ENCODE measurements at regions not wholly inside any gene's neighbourhood (a gene's known extent, or its start where the extent isn't known, plus 50 kb on each side); places are given as distances from the start of the nearest gene placed in this dataset.

- no peak for FAIRE-seq
- Histone ChIP-seq H3K9me3 (ENCODE audit: insufficient read depth in 2 of 2, low read depth in 1 of 2, low read length in 1 of 2) (no peaks in the 10 kb centered on the region), H3K56ac (replicated peaks; ENCODE audit: insufficient read length, low read depth, low read length) (no peak overlapping the region), H3K79me1 (ENCODE audit: low read depth, low read length) (no peaks in the 10 kb centered on the region), H4K8ac (ENCODE audit: extremely low read depth, insufficient read depth, low read length) (no peak overlapping the region), H2BK120ac (replicated peaks; ENCODE audit: low read depth, low read length) (no peak overlapping the region), H3K9ac (replicated peaks in 1 of 4; ENCODE audit: extremely low read depth in 1 of 4, low read depth in 3 of 4, low read length in 3 of 4) (no peak overlapping the region), H3K14ac (ENCODE audit: insufficient read length) (no peak overlapping the region), H3K4me3 (ENCODE audit: extremely low read depth in 1 of 4, insufficient read depth in 2 of 4, low read depth in 3 of 4, low read length in 4 of 4) (no peak overlapping the region), H3K4me1 (replicated peaks in 1 of 4; ENCODE audit: control insufficient read depth in 3 of 4, insufficient read depth in 4 of 4, low read length in 3 of 4) (no peaks in the 10 kb centered on the region), H2BK12ac (ENCODE audit: low read depth, low read length) (no peak overlapping the region), H2AK5ac (ENCODE audit: low read depth, low read length) (no peak overlapping the region), H2BK20ac (ENCODE audit: low read length) (no peak overlapping the region), H3K27me3 (replicated peaks in 1 of 4; ENCODE audit: control insufficient read depth in 3 of 4, extremely low read depth in 1 of 4, insufficient read depth in 3 of 4, low read length in 3 of 4) (no peaks in the 10 kb centered on the region), H4K20me1 (replicated peaks in 1 of 2; ENCODE audit: control insufficient read depth in 1 of 2, insufficient read depth in 2 of 2, low read length in 2 of 2) (no peaks in the 10 kb centered on the region), H4K5ac (ENCODE audit: insufficient read length, low read depth, low read length) (no peak overlapping the region), H3K18ac (ENCODE audit: extremely low read depth, low read length) (no peak overlapping the region), H3K79me2 (ENCODE audit: control insufficient read depth in 1 of 2, insufficient read depth in 2 of 2, low read length in 2 of 2) (no peaks in the 10 kb centered on the region), H3K27ac (ENCODE audit: low read depth, low read length) (no peak overlapping the region), H2AFZ (ENCODE audit: low read length) (0 out of 2 replicates have a peak overlapping the region, but pooled peaks have one; percentile 7), H2BK15ac (ENCODE audit: low read length) (no peak overlapping the region), H3K36me3 (ENCODE audit: control insufficient read depth in 2 of 4, insufficient read depth in 4 of 4, low read length in 3 of 4) (no peaks in the 10 kb centered on the region), H3K23me2 (ENCODE audit: low read depth, low read length) (no peaks in the 10 kb centered on the region), H3K23ac (ENCODE audit: insufficient read length) (no peak overlapping the region), H2BK5ac (ENCODE audit: low read depth, low read length) (no peak overlapping the region), H3K4me2 (ENCODE audit: insufficient read depth in 1 of 2, low read depth in 2 of 2, low read length in 2 of 2) (no peak overlapping the region), H4K91ac (replicated peaks; ENCODE audit: insufficient read length, low read length) (no peak overlapping the region), H3K4ac (replicated peaks; ENCODE audit: insufficient read length, low read depth, low read length) (no peak overlapping the region)
- WGBS, 2 experiments (ENCODE audit: extremely low coverage in 1 of 2, insufficient coverage in 1 of 2, insufficient read length in 1 of 2, insufficient replicate concordance in 2 of 2, low coverage in 1 of 2, low lambda C conversion rate in 2 of 2, missing lambda C conversion rate in 1 of 2): 87% methylated on average over 3 of the region's 3 CpGs; no CpG with 5 or more reads in 1 of the 2 experiments
- ChIA-PET POLR2A (ENCODE audit: partially characterized antibody) (no interaction called here), CTCF (ENCODE audit: partially characterized antibody) (interaction anchor here (0.9 to 1.2 kb wide), 4 partner anchors 12 to 238 kb away, joined by 3 to 5 read pairs (median 4); no protein-coding TSS in a partner anchor)
- DNase-seq (ENCODE audit: low read depth in 1 of 2, low spot score in 2 of 2): no peak
- TF ChIP-seq EGR1 (IDR thresholded peaks at IDR 0.05; ENCODE audit: borderline replicate concordance, low read depth, low read length) (no peak), NANOG (IDR thresholded peaks at IDR 0.05; ENCODE audit: insufficient read depth, low read depth, low read length, poor library complexity, severe bottlenecking) (no peak), HDAC2 (IDR thresholded peaks at IDR 0.05; ENCODE audit: borderline replicate concordance in 1 of 2, low read depth in 2 of 2, low read length in 2 of 2) (no peak), BCL11A (IDR thresholded peaks at IDR 0.05; ENCODE audit: low read depth in 2 of 2, low read length in 2 of 2) (no peak), KDM4A (IDR thresholded peaks at IDR 0.05; ENCODE audit: low read depth, low read length, severe bottlenecking) (no peak), TCF12 (IDR thresholded peaks at IDR 0.05; ENCODE audit: low read depth, low read length) (no peak), NRF1 (IDR thresholded peaks at IDR 0.05; ENCODE audit: low read depth, low read length) (no peak), HDAC6 (IDR thresholded peaks at IDR 0.05; ENCODE audit: low read depth, low read length) (no peak)
- TF ChIP-seq, protein P1, sequence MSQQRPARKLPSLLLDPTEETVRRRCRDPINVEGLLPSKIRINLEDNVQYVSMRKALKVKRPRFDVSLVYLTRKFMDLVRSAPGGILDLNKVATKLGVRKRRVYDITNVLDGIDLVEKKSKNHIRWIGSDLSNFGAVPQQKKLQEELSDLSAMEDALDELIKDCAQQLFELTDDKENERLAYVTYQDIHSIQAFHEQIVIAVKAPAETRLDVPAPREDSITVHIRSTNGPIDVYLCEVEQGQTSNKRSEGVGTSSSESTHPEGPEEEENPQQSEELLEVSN (IDR thresholded peaks at IDR 0.05): no peak
Observed at GRCh38 chr18:62632788-62633455, 82.4 kb upstream of the PHLPP1 start.

Data from H1 (cell line).